ENCODE measurements at regions not wholly inside any gene's neighbourhood (a gene's known extent, or its start where the extent isn't known, plus 50 kb on each side); places are given as distances from the start of the nearest gene placed in this dataset.

GRCh38 chr15:69647142-69647513 lies 194.5 kb downstream of the RPLP1 start:
- DNase-seq (ENCODE audit: low read depth in 4 of 4, low spot score in 2 of 4) = no peak

GRCh38 chr15:69648212-69648611 lies 195.6 kb downstream of the RPLP1 start:
- DNase-seq (ENCODE audit: low read depth in 4 of 4, low spot score in 2 of 4) = no peak

DNA sequence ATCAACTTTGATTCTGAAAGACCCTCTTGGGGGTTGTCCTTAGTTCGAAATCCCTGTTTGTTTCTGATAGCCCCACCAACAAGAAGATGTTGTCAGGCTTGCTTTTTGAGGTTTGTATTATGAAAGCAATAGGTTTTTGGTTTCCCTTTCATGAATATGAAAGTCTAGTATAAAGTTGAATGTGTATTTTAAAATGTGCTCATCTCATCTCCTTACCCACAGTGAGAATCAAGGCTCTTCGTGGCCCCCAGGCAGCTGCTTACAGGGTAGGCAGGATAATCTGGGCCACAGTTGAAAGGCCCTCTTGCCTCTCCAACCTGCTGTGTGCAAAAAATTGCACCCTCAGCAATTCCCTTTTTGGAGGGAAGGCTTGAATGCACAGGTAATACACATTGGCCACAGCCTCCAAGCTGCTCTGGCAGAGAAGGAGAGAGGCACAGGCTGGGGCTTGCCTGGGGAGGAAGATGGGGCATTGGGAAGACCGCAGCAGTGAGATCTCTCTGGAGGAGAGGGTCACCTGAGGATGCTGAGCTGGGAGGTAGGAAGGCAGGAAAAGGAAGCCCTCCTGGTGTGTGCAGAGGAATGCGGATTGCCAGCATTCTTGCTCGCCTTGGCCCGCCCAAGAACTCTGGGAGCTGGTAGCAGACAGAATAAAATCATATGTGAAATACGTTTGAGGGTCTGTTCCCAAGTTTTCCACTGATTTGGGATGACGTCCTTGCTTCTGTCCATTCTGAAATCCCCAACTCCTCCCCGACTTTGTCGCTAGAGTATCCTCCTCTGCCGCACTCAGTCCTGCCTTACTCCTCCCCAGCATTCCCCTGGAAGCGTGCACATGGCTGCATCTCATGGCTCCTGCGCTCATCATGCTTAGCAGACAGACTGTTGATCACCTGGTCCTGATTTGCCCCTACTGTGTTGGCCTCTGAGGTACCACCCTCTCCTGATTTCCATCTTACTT lies 196.4 kb downstream of the RPLP1 start:
- DNase-seq (ENCODE audit: low read depth in 4 of 4, low spot score in 2 of 4) = no peak

DNA sequence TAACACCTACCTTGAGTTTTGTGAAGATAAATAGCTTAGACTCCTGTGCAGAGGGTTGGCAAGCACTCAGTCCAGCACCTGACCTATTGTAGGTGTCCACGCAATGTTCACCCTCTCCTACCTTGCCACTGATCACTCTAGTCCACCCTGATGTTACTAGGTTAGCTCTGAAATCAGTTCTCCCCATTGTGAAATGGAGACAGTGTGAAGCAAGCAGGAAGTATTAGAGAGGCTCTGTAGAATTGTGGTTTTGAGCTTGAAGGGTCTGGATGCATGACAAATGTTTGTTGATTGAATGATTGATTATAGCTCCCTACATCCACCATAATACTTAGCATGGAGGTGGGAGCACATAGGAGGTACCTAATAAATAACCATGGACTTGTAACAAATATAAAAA lies 199.7 kb downstream of the RPLP1 start:
- DNase-seq (ENCODE audit: low read depth in 4 of 4, low spot score in 2 of 4) = no peak

- no peak for DNase-seq (ENCODE audit: low read depth in 4 of 4, low spot score in 2 of 4)
Measured at GRCh38 chr15:69652751-69653305, 200.2 kb downstream of the RPLP1 start.

DNA sequence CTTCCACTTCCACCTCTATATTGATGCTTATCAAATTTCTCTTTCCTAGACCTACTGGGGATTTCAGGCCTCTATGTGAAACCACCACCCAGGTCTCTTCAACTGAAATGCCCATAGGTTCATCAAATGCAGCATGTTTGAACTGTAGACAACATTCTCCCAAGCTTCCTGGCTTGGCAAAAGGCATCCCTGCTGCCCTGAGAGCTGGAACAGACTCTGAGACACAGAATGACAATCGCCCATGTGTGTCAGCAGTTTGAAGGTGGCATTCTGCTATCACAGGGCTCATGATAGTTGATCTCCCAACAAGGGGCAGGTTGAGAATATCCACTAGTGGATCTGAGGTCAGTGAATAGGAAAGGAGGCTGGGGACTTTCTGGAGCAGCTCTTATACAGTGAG lies 200.7 kb downstream of the RPLP1 start:
- no peak for DNase-seq (ENCODE audit: low read depth in 4 of 4, low spot score in 2 of 4)

DNA sequence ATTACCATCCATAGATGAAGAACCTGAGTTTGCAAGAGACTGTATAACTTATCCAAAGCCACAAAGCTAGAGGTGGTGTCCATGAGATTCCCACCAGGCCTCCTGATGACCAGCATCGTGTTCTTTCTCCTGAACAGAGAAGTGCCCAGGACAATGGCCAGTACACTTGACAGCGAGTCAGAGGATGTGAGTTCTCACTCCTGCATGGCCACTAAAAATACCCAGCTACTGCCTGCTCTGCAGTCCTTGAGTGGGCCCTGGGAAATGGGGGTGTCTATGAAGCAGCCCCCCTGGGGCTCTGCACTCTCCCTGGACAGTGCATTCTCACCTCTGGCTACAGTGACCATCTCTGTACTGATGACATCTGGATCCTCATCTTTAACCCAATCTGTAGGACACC lies 201.2 kb downstream of the RPLP1 start:
- no peak for DNase-seq (ENCODE audit: low read depth in 4 of 4, low spot score in 2 of 4)

DNA sequence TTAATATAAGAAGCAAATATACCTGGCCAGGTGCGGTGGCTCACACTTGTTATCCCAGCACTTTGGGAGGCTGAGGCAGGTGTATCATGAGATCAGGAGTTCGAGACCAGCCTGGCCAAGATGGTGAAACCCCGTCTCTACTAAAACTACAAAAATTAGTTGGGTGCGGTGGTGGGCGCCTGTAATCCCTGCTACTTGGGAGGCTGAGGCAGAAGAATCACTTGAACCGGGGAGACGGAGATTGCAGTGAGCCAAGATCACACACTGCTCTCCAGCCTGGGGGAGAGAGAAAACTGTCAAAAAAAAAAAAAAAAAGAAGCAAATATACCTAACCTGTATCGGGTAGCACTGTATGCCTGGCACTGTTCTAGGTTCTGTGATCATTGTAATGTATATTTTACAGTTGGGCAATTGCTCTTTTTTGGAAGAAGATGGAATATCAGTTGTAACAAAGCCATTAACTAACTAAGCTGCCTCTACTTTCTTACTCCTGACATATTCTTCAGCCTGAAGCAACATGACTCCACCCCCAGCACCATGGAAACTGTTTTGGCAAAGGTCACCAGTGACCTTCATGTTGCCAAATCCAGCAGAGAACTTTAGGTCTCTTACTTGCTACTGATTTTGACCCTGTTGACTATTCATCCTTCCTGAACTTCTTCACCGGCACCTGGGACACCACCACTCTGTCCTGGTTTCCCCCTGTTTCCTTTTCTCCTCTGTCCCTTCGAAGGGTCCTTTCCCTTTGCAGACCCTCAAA lies 203.8 kb downstream of the RPLP1 start:
- no peak for DNase-seq (ENCODE audit: low read depth in 4 of 4, low spot score in 2 of 4)

- DNase-seq (ENCODE audit: low read depth in 4 of 4, low spot score in 2 of 4) = no peak
Measured at GRCh38 chr15:69657626-69658025, 205.0 kb downstream of the RPLP1 start.

DNA sequence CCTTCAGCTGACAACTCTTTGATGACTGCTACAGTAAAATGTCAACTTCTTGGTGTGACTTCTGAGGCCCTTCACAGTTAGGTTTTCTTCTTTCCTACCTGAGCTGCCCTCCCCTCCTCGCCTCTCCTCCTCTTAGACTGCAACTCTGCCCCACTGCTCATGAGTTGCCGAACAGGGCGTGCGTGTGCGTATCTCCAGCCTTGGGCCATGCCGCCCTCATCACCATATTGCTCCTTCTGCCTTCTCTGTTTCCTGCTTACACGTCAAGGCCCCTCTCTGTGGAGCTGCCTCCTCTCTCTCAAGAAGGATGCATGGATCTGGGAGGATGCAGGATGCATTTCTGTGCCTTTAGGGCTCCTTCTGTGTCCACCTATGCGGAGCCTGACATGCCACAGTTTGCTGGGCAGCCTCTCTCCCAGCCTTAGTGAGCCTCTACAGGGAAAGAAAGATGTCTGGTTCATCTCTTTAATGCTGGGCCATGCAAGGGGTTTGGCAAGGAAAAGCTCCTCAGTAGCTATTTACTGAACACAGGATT lies 205.9 kb downstream of the RPLP1 start:
- no peak for DNase-seq (ENCODE audit: low read depth in 4 of 4, low spot score in 2 of 4)

DNA sequence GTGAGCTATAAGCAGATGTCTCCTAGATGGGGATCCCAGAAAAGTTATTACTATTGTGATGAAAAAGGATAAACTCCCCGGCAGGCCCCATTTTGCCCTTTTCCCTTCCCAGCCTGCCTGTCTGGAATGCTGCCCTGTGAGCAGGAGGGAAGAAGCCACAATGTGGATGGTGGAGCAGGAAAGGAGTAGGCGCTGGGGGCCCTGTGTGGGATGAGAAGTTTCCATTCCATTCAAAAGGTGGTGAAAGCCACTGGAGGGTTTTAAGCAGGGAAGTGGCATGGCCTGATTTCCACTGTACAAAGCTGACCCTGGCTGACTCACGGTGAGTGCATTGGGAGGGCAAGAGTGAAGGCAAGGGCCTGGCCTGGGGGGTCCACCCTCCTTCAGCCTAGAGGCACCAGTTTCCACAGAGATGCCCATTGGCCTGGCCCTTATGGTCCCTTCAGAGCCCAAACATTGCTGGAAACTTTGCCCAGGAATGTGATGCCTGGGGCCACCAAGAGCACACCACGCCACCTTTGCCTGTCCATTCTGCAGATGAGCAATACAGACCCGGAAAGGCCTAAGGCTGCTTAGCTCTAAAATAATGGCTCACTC lies 206.9 kb downstream of the RPLP1 start:
- DNase-seq (ENCODE audit: low read depth in 4 of 4, low spot score in 2 of 4) = no peak

GRCh38 chr15:69660114-69660513 lies 207.5 kb downstream of the RPLP1 start:
- no peak for DNase-seq (ENCODE audit: low read depth in 4 of 4, low spot score in 2 of 4)

DNA sequence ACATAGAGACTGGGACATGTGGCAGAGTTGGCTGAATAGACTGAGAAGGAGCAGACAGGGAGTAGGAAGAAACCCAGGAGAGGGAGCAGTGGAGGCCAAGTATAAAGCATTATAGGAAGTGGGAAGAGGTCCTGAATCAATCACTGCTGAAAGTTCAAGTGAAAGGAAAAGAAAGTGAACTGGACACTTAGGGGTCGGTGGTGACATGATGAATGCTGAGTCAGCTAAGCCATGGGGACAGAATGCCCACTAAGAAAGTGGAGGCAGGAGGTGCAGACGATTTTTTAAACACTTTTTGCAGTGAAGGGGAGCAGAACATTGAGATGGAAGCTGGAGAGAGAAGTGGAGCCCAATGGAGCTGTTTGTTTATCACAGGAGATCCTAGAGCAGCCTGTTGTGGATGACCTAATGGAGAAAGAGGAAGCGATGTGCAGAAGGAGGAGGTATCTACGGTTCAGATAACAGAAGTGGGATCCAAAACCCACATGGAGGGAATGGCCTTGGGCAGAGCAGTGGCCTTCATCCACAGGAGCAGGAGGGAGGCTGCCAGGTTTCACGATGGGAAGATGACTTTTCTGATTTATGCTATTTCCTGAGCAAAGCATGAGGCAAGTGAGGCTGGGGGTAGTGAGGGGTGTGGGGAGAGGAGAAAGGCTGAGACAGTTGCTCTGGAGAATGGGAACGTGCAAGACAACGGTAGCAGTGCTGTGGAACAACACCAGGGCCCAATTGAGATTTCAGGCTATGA lies 208.2 kb downstream of the RPLP1 start:
- no peak for DNase-seq (ENCODE audit: low read depth in 4 of 4, low spot score in 2 of 4)

- no peak for DNase-seq (ENCODE audit: low read depth in 4 of 4, low spot score in 2 of 4)
Measured at GRCh38 chr15:69661446-69661845, 208.8 kb downstream of the RPLP1 start.

GRCh38 chr15:69661871-69662644 lies 209.4 kb downstream of the RPLP1 start:
- no peak for DNase-seq (ENCODE audit: low read depth in 4 of 4, low spot score in 2 of 4)

DNA sequence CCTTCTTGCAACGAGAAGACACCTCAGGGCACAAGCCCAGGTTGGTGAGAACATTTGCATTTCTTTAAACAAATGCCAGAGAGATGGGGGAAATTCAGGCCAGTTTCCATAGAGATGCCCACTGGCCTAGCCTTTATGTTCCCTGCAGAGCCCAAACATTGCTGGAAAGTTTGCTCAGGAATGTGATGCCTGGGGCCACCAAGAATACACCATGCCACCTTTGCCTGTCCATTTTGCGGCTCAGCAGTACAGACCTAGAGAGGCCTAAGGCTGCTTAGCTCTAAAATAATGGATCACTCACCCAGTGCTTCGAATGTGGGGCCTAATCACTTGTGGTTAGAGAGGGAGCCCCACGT lies 210.0 kb downstream of the RPLP1 start:
- no peak for DNase-seq (ENCODE audit: low read depth in 4 of 4, low spot score in 2 of 4)

DNA sequence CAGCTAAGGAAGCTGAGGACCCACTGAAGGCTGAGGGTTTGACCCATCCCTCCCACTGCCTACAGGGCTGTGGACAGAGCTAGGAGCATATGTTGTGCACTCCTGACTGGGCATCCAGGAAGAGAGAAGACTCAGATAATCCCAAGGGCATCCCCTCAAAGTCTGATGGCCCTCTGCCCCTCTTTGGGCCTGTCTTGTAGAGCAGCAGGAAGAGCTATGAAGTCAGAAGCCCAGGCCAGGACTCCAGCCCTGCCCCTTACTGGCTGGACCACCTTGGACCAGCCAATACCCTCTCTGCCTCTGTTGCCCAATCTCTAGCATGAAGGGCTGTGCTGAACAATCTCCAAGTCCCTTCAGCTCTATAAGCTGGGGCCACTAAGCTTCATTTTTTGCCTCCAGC lies 210.8 kb downstream of the RPLP1 start:
- DNase-seq (ENCODE audit: low read depth in 4 of 4, low spot score in 2 of 4) = no peak

- no peak for DNase-seq (ENCODE audit: low read depth in 4 of 4, low spot score in 2 of 4)
Measured at GRCh38 chr15:69663982-69664381, 211.4 kb downstream of the RPLP1 start.

Data from left renal cortex interstitium (tissue), 4 donors.